ENCODE measurements at regions not wholly inside any gene's neighbourhood (a gene's known extent, or its start where the extent isn't known, plus 50 kb on each side); places are given as distances from the start of the nearest gene placed in this dataset.
"Not testable (repeated sequence)": the region's sequence is repeated elsewhere in the genome, so short reads cannot be mapped to it uniquely, and the experiment has no call there.

- no peak for DNase-seq
These were observed 92.2 kb upstream of the GNAQ start for GRCh38 chr9:78123808-78124207.

GRCh38 chr9:78122631-78123030 is 91.0 kb upstream of the GNAQ start:
- DNase-seq = no peak

GRCh38 chr9:78121488-78121887 is 89.9 kb upstream of the GNAQ start:
- peak in 46 of 56 donors; percentile 8 to 90 (median 46) for DNase-seq

GRCh38 chr9:78118742-78119473 is 87.3 kb upstream of the GNAQ start:
- DNase-seq = no peak

- DNase-seq = no peak
These were observed 83.5 kb upstream of the GNAQ start for GRCh38 chr9:78115073-78115472.

GRCh38 chr9:78114581-78114980 is 83.0 kb upstream of the GNAQ start:
- no peak for DNase-seq

- no peak for DNase-seq
These were observed 80.8 kb upstream of the GNAQ start for GRCh38 chr9:78112406-78112805.

- DNase-seq = no peak
These were observed 80.4 kb upstream of the GNAQ start for GRCh38 chr9:78112004-78112403.

- no peak for DNase-seq
These were observed 77.5 kb upstream of the GNAQ start for GRCh38 chr9:78109075-78109474.

GRCh38 chr9:78106586-78106985 is 75.0 kb upstream of the GNAQ start:
- DNase-seq = not testable (repeated sequence)

- no peak for DNase-seq
These were observed 72.4 kb upstream of the GNAQ start for GRCh38 chr9:78103971-78104433.

GRCh38 chr9:78101247-78101646 is 69.6 kb upstream of the GNAQ start:
- DNase-seq = no peak

GRCh38 chr9:78097541-78097940 is 65.9 kb upstream of the GNAQ start:
- peak in 9 of 56 donors; percentile 2 to 30 (median 4) for DNase-seq

- DNase-seq = no peak
These were observed 60.1 kb upstream of the GNAQ start for GRCh38 chr9:78091731-78092130.

- no peak for DNase-seq
These were observed 57.5 kb upstream of the GNAQ start for GRCh38 chr9:78089111-78089510.

- DNase-seq = not testable (repeated sequence)
These were observed 56.6 kb upstream of the GNAQ start for GRCh38 chr9:78088190-78088589.
